Central memory CD4-positive, alpha-beta T cell (primary cell): ENCODE measurements at regions not wholly inside any gene's neighbourhood (a gene's known extent, or its start where the extent isn't known, plus 50 kb on each side); places are given as distances from the start of the nearest gene placed in this dataset.

Experiments
- DNase-seq: peaks from one replicate; pipeline ENCODE4 v3.0.0; 2022

- DNase-seq = no peak
Observed at GRCh38 chr4:160772668-160773067, 1391.1 kb downstream of the FSTL5 start.

DNA sequence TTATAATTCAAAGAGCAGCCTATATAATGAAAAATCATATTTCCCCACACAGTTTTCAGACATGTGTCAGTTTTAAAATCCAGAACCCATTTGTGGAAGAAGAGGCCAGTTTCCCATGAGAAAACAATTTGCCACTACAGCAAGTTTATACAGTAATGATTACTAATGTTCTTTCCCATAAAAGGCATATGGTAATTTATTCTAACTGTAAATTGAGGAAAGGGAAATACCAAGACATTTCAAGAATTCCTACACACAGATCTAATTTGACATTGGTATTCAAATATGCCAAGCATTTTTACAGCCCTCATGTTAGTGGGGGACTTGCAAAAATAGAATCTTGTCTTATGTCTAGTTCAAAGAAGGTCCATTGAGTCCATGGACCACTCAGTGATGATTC, 1368.6 kb downstream of the FSTL5 start:
- no peak for DNase-seq

DNA sequence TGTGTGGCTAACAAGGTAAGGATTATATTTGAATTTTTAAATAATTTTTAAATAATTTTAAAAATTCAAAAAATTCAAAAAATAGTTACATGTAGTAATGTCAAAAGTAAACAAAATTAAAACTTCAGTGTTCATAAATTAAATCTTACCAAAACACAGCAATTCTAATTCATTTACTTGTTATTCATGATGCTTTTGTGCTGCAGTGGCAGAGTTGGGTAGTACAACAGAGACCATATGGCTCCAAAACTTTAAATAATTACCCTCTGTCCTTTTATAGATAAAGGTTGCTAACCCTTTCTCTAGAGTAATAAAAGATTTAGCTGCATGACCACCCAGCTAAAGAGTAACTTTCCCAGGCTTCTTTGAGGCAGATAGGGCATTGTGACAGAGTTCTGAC, 1355.6 kb downstream of the FSTL5 start:
- no peak for DNase-seq

DNA sequence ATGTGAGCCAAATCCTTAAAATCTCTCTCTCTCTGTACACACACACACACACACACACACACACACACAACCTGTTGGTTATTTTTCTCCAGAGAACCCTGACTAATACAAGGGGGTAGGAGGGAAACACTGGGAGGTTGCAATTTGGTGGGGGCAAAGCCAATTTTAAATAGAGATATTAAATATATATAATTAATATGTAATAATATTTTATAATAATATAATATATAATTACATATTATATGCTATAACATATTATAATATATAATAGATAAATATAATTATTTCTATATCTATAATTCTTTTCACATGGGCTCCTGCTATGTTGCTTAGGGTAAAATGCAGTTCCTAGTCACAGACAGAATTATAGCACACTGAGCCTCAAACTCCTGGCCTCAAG, 1354.2 kb downstream of the FSTL5 start:
- no peak for DNase-seq

GRCh38 chr4:160810424-160810823, 1353.4 kb downstream of the FSTL5 start:
- DNase-seq = no peak

- no peak for DNase-seq
Observed at GRCh38 chr4:160810941-160811340, 1352.9 kb downstream of the FSTL5 start.

GRCh38 chr4:160811956-160812355, 1351.8 kb downstream of the FSTL5 start:
- no peak for DNase-seq

DNA sequence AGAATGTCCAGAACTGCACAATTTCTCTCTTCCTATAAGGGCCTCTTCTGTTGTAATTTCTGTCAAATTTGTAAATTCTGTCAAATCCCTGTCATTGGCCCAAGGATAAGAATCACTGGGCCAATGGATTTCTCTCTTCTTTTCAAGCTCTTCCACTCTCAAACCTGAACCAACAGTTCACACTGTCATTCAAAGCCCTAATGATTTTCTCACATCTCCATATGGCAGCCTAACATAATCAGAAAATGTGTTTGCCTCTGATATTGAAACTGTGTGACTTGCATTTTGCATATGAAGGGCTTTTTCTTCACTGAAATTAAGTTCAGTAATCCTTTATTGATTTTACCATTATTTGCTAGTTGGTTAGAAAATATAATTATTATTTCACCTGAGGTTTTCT, 1349.1 kb downstream of the FSTL5 start:
- no peak for DNase-seq

DNA sequence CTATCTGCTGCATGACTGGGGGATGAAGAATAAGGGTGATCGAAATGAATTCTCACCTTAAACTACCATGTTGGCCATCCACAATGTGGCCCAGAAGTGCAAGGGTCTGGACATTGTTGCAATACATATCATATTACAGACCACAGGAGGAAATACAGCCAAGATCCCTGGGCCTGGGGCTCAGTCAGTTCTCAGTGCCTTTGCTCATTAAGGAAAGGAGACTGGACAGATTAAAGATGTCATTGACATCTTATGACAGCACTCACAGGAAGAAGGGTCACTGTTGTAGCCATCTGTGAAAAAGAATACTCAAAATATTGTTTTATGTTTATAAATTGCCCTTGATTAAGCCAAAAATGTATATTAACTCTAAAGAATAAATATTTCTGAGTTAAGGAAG, 1345.2 kb downstream of the FSTL5 start:
- no peak for DNase-seq

DNA sequence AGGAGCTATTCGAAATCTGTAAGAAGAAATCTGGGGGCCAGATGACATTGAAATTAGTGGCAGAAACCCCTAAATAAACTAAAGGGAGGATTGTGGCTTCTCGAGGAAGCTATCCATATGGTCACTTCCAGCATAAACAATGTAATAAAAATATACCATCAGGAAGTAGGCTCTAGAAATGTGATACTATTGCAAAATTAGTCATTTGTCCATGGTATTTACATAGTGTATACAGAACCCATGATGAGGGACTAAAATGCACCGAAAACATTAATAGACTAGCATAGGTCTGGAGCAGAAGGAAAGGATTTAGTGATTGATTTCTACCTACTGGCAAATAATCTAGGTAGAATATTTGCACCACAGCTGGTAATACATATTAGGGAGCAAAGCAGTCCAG, 1344.0 kb downstream of the FSTL5 start:
- DNase-seq = no peak

DNA sequence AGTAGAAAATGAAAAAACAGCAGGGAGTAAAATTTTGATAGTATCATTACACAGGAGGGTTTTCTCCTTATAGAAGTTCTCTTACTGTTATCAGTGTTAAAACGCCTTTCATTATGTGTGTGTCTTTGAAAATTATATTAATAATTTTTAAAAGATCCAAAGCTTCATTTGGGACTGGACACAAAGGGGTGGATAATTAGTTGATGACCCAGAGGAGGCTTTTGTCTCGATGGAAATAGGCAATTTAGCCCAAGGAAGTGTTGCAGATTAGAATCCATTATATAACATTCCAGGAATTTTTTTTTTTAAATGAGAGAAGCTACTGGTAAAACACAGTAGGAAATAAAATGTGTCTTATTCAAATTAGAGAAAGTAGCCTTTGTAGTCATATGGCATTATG, 1339.3 kb downstream of the FSTL5 start:
- DNase-seq = no peak

GRCh38 chr4:160825644-160826338, 1338.0 kb downstream of the FSTL5 start:
- no peak for DNase-seq

DNA sequence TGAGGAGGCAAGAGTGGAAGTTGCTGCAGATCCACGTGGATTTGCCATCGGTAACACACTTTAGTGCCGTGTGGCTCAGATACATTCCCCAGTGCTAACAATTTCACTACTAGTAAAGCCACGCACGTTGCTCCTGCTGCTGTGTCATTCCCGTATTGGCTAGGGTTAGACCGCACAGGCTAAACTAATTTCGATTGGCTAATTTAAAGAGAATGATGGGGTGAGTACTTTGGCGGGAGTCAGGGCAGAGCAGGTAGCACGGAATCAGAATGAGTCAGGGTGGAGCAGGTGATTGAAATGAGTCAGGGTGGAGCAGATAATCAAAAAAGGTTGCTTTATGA, 1337.5 kb downstream of the FSTL5 start:
- no peak for DNase-seq

- no peak for DNase-seq
Observed at GRCh38 chr4:160831165-160831922, 1332.5 kb downstream of the FSTL5 start.

- DNase-seq = no peak
Observed at GRCh38 chr4:160835789-160836188, 1328.0 kb downstream of the FSTL5 start.

GRCh38 chr4:160836431-160836830, 1327.4 kb downstream of the FSTL5 start:
- DNase-seq = no peak

DNA sequence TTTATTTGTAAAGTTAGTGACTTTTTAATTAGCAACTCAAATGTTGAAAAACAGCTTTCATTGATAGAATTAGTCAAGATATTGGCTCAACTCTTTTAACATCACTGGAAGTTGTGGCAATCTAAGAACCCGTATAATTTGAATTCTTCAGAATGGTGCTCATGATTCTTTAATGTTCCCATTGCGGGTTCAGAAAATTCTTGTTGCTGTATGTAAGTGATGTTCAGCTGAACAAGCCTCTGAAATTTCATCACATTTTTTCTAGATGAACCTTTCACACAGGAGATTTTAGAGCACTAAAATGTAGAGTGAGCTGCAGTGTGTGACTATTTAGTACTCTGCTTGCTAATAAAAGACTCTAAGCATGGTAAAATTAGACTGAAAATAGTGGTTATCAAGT, 1317.7 kb downstream of the FSTL5 start:
- DNase-seq = no peak

GRCh38 chr4:160847228-160847627, 1316.6 kb downstream of the FSTL5 start:
- DNase-seq = no peak

DNA sequence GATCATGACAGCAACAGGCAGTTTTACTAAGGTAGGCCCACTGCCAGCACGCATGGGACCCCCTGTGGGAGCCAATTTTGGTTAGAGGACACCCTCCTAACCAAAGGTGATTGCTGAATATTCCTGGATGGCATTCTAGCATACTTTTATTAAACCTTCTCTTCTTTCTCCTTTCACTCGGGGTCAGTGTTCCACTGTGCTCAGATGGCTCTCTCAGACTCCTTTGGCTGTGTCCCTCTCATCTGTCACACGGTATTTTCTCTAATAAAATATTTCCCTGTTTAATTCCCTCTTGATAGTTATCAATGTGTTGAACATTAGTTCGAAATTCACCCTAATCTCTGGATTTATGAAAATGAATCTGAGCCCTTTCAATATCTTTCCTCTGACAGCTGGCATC, 1315.3 kb downstream of the FSTL5 start:
- no peak for DNase-seq

DNA sequence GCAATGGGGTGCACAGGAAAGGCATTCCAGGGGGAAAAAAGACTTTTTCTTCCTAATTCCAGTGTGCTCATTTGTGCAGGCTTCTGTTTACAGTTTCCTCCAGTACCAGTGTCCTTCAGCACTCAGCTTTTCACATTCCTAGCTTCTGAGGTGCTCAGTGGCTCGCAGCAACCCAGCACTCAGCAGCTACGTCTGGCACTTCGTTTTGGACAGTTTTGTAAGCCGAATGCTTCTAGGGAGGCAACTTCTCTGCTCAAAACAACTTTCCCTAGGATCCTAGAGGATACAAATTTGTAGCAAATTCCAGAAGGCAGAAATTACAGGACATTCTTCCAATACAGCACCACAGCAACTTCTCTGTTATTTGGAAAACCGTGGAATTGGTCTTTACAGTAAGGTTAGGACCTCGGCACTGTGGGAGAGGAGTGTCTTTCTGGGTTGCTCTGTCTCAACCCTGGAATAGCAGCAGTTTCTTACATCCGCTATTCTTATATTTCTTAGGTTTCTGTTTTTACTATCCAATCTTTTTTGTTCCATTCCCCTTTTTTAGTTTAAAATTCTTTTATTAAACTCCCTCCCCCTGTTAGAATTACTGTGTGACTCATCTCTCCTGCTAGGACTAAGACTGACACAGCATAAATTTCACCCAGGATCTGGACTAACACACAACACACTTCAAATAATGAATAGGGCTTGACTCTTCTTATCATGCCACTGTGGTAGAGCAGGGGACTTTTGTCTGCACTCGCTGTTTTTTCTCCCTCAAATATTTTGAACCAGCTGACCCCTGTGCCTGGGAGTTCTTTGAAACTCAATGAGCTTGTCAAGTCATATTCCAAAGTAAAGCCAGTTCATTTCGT, 1314.7 kb downstream of the FSTL5 start:
- DNase-seq = no peak

DNA sequence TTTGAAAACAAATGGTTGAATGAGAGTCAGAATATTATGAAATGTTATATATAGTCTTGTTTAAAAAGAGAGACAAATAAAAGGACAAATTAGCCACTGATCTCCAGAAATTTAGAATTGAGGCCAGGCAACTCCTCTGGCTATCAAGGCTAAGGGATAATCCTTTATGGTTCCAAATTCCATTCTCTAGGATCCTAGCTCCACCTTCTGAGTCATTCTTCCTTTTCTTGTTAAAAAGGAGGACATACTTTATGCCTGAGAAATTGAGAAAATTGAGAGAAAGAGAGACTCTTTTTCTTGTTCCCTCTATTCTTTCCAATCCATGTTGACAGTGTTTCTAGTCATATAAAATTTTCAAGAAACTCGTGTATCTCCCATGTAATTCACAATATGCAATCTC, 1299.5 kb downstream of the FSTL5 start:
- no peak for DNase-seq

DNA sequence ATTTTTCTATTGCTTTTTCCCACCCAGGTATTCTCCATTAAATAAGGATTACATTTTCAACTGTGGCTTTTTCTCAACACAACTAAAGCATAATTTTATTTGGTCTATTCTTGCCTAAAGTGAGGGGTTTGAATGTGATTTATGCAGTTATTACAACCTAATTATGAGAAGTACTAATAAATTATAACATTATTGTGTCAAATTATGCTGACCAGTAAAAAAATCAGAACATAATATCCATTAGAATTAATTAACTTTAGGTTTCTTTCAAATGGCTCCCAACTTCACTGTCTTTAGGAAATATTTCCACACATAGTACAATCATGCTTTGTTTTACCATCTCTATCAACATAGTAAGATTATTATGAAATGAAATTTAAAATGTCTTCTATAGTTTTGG, 1293.9 kb downstream of the FSTL5 start:
- no peak for DNase-seq

DNA sequence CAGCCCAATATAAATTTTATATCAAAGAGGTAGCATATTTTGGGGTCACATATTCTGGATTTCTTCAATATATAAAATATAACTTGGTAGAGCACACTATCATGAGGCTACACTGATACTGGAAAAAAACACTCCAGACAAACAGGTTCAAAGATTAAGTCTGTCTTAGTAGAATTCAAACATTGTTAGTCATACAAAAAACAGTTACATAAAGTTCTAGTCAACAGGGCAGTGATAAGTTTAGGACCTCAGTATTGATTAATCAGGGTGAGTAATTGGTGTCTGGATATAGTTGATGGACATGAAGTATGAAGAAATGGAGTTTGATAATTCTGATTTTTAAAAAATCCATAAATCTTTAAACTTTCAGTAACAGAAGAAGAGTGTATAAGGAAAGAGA, 1291.3 kb downstream of the FSTL5 start:
- no peak for DNase-seq
